ENCODE measurements at regions not wholly inside any gene's neighbourhood (a gene's known extent, or its start where the extent isn't known, plus 50 kb on each side); places are given as distances from the start of the nearest gene placed in this dataset.

- TF ChIP-seq, protein P1, sequence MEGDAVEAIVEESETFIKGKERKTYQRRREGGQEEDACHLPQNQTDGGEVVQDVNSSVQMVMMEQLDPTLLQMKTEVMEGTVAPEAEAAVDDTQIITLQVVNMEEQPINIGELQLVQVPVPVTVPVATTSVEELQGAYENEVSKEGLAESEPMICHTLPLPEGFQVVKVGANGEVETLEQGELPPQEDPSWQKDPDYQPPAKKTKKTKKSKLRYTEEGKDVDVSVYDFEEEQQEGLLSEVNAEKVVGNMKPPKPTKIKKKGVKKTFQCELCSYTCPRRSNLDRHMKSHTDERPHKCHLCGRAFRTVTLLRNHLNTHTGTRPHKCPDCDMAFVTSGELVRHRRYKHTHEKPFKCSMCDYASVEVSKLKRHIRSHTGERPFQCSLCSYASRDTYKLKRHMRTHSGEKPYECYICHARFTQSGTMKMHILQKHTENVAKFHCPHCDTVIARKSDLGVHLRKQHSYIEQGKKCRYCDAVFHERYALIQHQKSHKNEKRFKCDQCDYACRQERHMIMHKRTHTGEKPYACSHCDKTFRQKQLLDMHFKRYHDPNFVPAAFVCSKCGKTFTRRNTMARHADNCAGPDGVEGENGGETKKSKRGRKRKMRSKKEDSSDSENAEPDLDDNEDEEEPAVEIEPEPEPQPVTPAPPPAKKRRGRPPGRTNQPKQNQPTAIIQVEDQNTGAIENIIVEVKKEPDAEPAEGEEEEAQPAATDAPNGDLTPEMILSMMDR (IDR thresholded peaks at IDR 0.05) = no peak
- intact Hi-C loops (cut with DNase I, micrococcal nuclease) = no loop called here
Observed at GRCh38 chr16:54584121-54584520, 297.5 kb upstream of the IRX3 start.

GRCh38 chr16:54582631-54583250 is 296.2 kb upstream of the IRX3 start:
- Histone ChIP-seq H3K4me1 (ENCODE audit: low read depth) (no peaks in the 10 kb centered on the region), H3K36me3 (ENCODE audit: low read depth) (no peaks in the 10 kb centered on the region), H3K9me3 (no peaks in the 10 kb centered on the region), H3K4me3 (no peak overlapping the region)
- intact Hi-C loops (cut with DNase I, micrococcal nuclease) = no loop called here
- TF ChIP-seq, protein P1 (IDR thresholded peaks at IDR 0.05) = no peak
- no peak for ATAC-seq
- DNase-seq = no peak

More at GRCh38 chr16:54584121-54584520, 297.5 kb upstream of the IRX3 start:
- H3K4me1 ChIP-seq (ENCODE audit: low read depth) = no peaks in the 10 kb centered on the region
- no peaks in the 10 kb centered on the region for H3K36me3 ChIP-seq (ENCODE audit: low read depth)
- ATAC-seq = no peak
- no peak overlapping the region for H3K4me3 ChIP-seq
- DNase-seq = no peak
- no peaks in the 10 kb centered on the region for H3K9me3 ChIP-seq

DNA sequence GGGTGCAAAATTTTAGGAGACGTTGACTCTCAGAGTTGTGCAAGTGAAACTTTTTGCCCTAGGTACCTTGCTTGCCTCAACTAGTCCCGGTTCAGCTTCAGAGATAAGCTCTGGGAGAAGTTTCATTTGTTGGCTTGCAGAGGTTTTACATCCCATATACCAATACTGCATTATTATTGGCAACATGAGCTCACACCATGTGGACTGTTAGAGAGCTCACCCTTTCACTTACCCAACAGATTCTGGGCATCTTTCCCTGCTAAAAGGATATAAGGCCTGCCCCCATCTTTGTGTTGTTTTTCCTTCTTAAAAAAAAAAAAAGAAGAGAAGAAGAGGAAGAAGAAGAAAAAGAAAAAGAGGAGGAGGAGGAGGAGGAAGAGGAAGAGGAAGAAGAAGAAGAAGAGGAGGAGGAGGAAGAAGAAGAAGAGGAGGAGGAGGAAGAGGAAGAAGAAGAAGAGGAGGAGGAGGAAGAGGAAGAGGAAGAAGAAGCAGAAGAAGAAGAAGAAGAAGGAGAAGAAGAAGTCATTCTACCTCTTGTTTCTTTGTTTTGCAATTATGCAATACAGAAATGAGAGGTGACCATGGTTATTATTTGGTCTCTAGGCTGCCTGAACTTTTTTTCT is 292.6 kb upstream of the IRX3 start:
- DNase-seq (no peak), ATAC-seq (no peak)
- intact Hi-C loops (cut with DNase I, micrococcal nuclease) = no loop called here
- Histone ChIP-seq H3K36me3 (ENCODE audit: low read depth) (no peaks in the 10 kb centered on the region), H3K4me3 (no peak overlapping the region), H3K9me3 (no peaks in the 10 kb centered on the region), H3K4me1 (ENCODE audit: low read depth) (no peaks in the 10 kb centered on the region)
- TF ChIP-seq, protein P1 (IDR thresholded peaks at IDR 0.05) = no peak

GRCh38 chr16:54577651-54578128 is 291.1 kb upstream of the IRX3 start:
- TF ChIP-seq, protein P1 (IDR thresholded peaks at IDR 0.05) = no peak
- intact Hi-C loops (cut with DNase I, micrococcal nuclease) = no loop called here
- ATAC-seq = no peak
- H3K4me3 ChIP-seq = no peak overlapping the region
- H3K9me3 ChIP-seq = no peaks in the 10 kb centered on the region
- DNase-seq = no peak
- H3K36me3 ChIP-seq (ENCODE audit: low read depth) = no peaks in the 10 kb centered on the region
- no peaks in the 10 kb centered on the region for H3K4me1 ChIP-seq (ENCODE audit: low read depth)

GRCh38 chr16:54576785-54577184 is 290.2 kb upstream of the IRX3 start:
- TF ChIP-seq, protein P1 (IDR thresholded peaks at IDR 0.05) = no peak
- H3K36me3 ChIP-seq (ENCODE audit: low read depth) = no peaks in the 10 kb centered on the region
- no peak for DNase-seq
- no peaks in the 10 kb centered on the region for H3K9me3 ChIP-seq
- H3K4me1 ChIP-seq (ENCODE audit: low read depth) = no peaks in the 10 kb centered on the region
- ATAC-seq = no peak
- H3K4me3 ChIP-seq = no peak overlapping the region
- intact Hi-C loops (cut with DNase I, micrococcal nuclease) = no loop called here
